Transverse colon (tissue), 4 donors: ENCODE measurements at regions not wholly inside any gene's neighbourhood (a gene's known extent, or its start where the extent isn't known, plus 50 kb on each side); places are given as distances from the start of the nearest gene placed in this dataset.

Experiments
- DNase-seq: peaks from one replicate; pipeline ENCODE4 v3.0.0-alpha.2; 2019
- H3K27ac ChIP-seq, 4 donors: fragments of 200-600 bp; sonication (generic); 2 replicates each; pipeline ENCODE4 v1.5.1; 2016 to 2018; ENCODE audit warnings: inconsistent platforms in 4 of 4
- H3K27me3 ChIP-seq: fragments of 200-600 bp; sonication (generic); 2 replicates; pipeline ENCODE4 v1.5.1; 2017; ENCODE audit warnings: inconsistent platforms
- H3K36me3 ChIP-seq, 4 donors: fragments of 200-600 bp; sonication (generic); 2 replicates each; pipeline ENCODE4 v1.5.1; 2017 to 2019; ENCODE audit warnings: inconsistent platforms in 4 of 4
- H3K4me1 ChIP-seq, 4 donors: fragments of 200-600 bp; sonication (generic); 2 replicates each; pipeline ENCODE4 v1.5.1; 2017 to 2020; ENCODE audit warnings: inconsistent platforms in 4 of 4
- H3K4me3 ChIP-seq, 4 donors: fragments of 200-600 bp; sonication (generic); 1 replicate in 1 of 4; 2 replicates in 3 of 4; pipeline versions ENCODE4 v1.5.1 to v1.6.1; 2017 to 2019; ENCODE audit warnings: inconsistent platforms in 4 of 4
- H3K9me3 ChIP-seq, 2 donors: fragments of 200-600 bp; sonication (generic); 2 replicates each; pipeline ENCODE4 v1.5.1; 2017 to 2019; ENCODE audit warnings: inconsistent platforms in 2 of 2
- CTCF ChIP-seq, 5 experiments: fragments of 200-600 bp in 3 of 5; fragments of 450-650 bp in 2 of 5; sonication (generic) in 3 of 5; IDR thresholded peaks; 1 replicate in 2 of 5; 2 replicates in 3 of 5; pipeline ENCODE4 v1.5.1; 2016 to 2017; ENCODE audit warnings: antibody characterized with exemption in 5 of 5, inconsistent platforms in 3 of 5, mild to moderate bottlenecking in 2 of 5, moderate library complexity in 1 of 5
- EP300 ChIP-seq: sonication (generic); formaldehyde crosslinking; IDR thresholded peaks from one replicate; pipeline ENCODE4 v1.6.1; 2017; ENCODE audit warnings: antibody characterized with exemption, low read depth
- POLR2A ChIP-seq: fragments of 450-650 bp; IDR thresholded peaks from one replicate; pipeline ENCODE4 v1.6.1; 2016; ENCODE audit warnings: antibody characterized with exemption, mild to moderate bottlenecking, moderate library complexity
- POLR2AphosphoS5 ChIP-seq, 3 donors: sonication (generic); formaldehyde crosslinking; IDR thresholded peaks; one replicate each; pipeline ENCODE4 v1.6.1; 2016; ENCODE audit warnings: antibody characterized with exemption in 3 of 3
- WGBS, 2 donors: methylation state at CpG; one replicate each; pipeline ENCODE4 v1.1.5; 2018; ENCODE audit warnings: low coverage in 1 of 2; 5-methylcytosine and 5-hydroxymethylcytosine counted together
- in situ Hi-C, 4 donors: fragments of 200-750 bp; cut with MboI; loops; one replicate each; pipeline versions ENCODE4 v1.15.0 to v1.15.1; 2017; ENCODE audit warnings: low sequenced_read_pairs in 3 of 4, low pct_ligation_motif_present in 1 of 4, low pct_unique_long_range_greater_than_20kb in 1 of 4
- intact Hi-C: fragments of 100-400 bp; cut with DNase I; formaldehyde crosslinking; loops from one replicate; pipeline ENCODE4 v1.15.1; 2023; ENCODE audit warnings: low total_unique reads

GRCh38 chr1:232335741-232336293, 294.1 kb downstream of the SIPA1L2 start:
- in situ Hi-C loops: no loop called here
- no peaks in the 10 kb centered on the region for H3K4me1 ChIP-seq
- WGBS, 2 donors: 83 to 100% methylated on average over 2 to 4 of the region's 4 CpGs

GRCh38 chr1:232335261-232335660, 294.7 kb downstream of the SIPA1L2 start:
- Histone ChIP-seq H3K27me3 (no peaks in the 10 kb centered on the region), H3K9me3 (no peaks in the 10 kb centered on the region), H3K4me1 (no peaks in the 10 kb centered on the region), H3K27ac (no peak overlapping the region), H3K36me3 (no peaks in the 10 kb centered on the region), H3K4me3 (no peak overlapping the region)
- no peak for DNase-seq
- TF ChIP-seq POLR2A (no peak), POLR2AphosphoS5 (IDR thresholded peaks at IDR 0.05) (no peak), CTCF (IDR thresholded peaks at IDR 0.05) (no peak), EP300 (no peak)
- WGBS, 2 donors: 80% methylated on average over 7 of the region's 7 CpGs; no CpG with 5 or more reads in 1 of the 2 donors
- intact Hi-C loops (no loop called here), in situ Hi-C loops (no loop called here)

More at GRCh38 chr1:232335741-232336293, 294.1 kb downstream of the SIPA1L2 start:
- H3K27ac ChIP-seq: no peak overlapping the region
- DNase-seq: no peak
- TF ChIP-seq POLR2AphosphoS5 (IDR thresholded peaks at IDR 0.05): no peak
- TF ChIP-seq POLR2A: no peak
- no peak for TF ChIP-seq CTCF (IDR thresholded peaks at IDR 0.05)
- no peak for TF ChIP-seq EP300
- H3K27me3 ChIP-seq: no peaks in the 10 kb centered on the region
- H3K36me3 ChIP-seq: no peaks in the 10 kb centered on the region
- no peak overlapping the region for H3K4me3 ChIP-seq
- no peaks in the 10 kb centered on the region for H3K9me3 ChIP-seq
- intact Hi-C loops: no loop called here

GRCh38 chr1:232334811-232335210, 295.1 kb downstream of the SIPA1L2 start:
- 82 to 100% methylated on average over 4 to 10 of the region's 10 CpGs for WGBS, 2 donors
- DNase-seq: no peak
- no peak overlapping the region for H3K4me3 ChIP-seq
- no peak for TF ChIP-seq CTCF (IDR thresholded peaks at IDR 0.05)
- TF ChIP-seq EP300: no peak
- no peak for TF ChIP-seq POLR2AphosphoS5 (IDR thresholded peaks at IDR 0.05)
- TF ChIP-seq POLR2A: no peak
- H3K9me3 ChIP-seq: no peaks in the 10 kb centered on the region
- no peaks in the 10 kb centered on the region for H3K4me1 ChIP-seq
- in situ Hi-C loops (no loop called here), intact Hi-C loops (no loop called here)
- no peaks in the 10 kb centered on the region for H3K27me3 ChIP-seq
- no peak overlapping the region for H3K27ac ChIP-seq
- H3K36me3 ChIP-seq: no peaks in the 10 kb centered on the region

- no peak for DNase-seq
- in situ Hi-C loops (no loop called here), intact Hi-C loops (no loop called here)
- no peaks in the 10 kb centered on the region for H3K36me3 ChIP-seq
- no peaks in the 10 kb centered on the region for H3K27me3 ChIP-seq
- no peak for TF ChIP-seq POLR2AphosphoS5 (IDR thresholded peaks at IDR 0.05)
- TF ChIP-seq POLR2A: no peak
- no peak for TF ChIP-seq EP300
- no peak for TF ChIP-seq CTCF (IDR thresholded peaks at IDR 0.05)
- 60 to 86% methylated on average over 1 to 3 of the region's 3 CpGs for WGBS, 2 donors
- H3K27ac ChIP-seq: no peak overlapping the region
- H3K4me1 ChIP-seq: no peaks in the 10 kb centered on the region
- H3K4me3 ChIP-seq: no peak overlapping the region
- no peaks in the 10 kb centered on the region for H3K9me3 ChIP-seq
Observed at GRCh38 chr1:232334246-232334645, 295.7 kb downstream of the SIPA1L2 start.
